GM18502 (cell line): ENCODE measurements at regions not wholly inside any gene's neighbourhood (a gene's known extent, or its start where the extent isn't known, plus 50 kb on each side); places are given as distances from the start of the nearest gene placed in this dataset.
"Not testable (repeated sequence)": the region's sequence is repeated elsewhere in the genome, so short reads cannot be mapped to it uniquely, and the experiment has no call there.

Experiments used
- ATAC-seq: cut with Tn5 transposase; IDR thresholded peaks from one replicate; pipeline ENCODE4 v1.9.1; 2021; ENCODE audit warnings: mild to moderate bottlenecking; ENCODE audit not compliant: unreplicated experiment, poor library complexity

DNA sequence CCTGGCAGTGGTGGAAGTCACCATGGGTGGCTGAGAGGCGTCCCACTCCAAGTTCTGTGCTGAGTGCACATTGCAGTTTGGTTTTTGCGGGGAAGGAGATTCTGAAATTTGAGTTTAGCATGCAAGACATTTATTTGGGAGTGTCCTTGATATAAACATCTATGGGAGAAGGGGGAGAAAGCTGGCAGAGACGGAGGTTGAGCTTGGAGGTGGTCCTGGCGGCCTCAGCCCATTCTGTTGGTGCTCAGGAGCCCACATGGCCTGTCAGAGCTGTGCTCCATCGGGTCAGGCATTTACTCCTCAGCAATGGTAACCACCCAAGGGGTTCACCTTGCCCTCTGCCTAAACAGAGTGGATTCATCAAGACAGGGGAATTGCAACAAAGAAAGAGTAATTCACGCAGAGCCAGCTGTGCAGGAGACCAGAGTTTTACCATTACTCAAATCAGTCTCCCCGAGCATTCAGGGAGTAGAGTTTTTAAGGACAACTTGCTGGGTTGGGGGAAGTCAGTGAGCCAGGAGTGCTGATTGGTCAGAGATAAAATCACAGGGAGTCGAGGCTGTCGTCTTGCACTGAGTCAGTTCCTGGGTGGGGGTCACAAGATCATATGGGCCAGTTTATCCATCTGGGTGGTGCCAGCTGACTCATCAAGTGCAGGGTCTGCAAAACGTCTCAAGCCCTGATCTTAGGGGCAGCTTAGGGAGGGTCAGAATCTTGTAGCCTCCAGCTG is 323.3 kb upstream of the TMEM132C start:
- ATAC-seq: no peak

DNA sequence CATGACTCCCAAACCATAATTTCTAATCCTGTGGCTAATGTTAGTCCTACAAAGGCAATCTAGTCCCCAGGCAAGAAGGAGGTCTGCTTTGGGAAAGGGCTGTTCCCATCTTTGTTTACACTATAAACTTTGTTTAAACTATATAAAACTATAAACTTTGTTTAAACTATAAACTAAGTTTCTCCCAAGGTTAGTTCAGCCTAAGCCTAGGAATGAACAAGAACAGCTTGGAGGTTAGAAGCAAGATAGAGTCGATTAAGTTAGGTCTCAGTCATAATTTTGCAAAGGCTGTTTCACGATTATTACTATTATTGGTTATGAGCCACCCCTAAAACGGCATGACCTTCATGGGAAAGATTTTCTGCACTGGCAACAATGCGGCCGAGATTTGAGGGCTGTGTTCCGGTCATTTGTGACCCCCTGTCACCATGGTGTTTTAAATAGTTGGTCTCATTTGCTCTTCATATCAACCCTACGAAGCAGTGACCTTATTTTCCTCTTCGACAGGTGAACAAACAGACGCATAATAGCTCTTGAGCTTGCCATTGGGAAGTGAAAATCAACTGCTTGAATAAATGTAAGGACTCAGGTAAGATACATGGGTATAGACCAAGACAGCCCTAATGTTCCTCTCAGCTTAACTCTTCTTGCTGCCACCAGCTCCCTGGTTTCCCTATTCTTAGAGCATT is 322.6 kb upstream of the TMEM132C start:
- ATAC-seq: no peak

- ATAC-seq: no peak
These were observed 309.8 kb upstream of the TMEM132C start for GRCh38 chr12:127957001-127957660.

GRCh38 chr12:127962303-127962702 is 304.7 kb upstream of the TMEM132C start:
- no peak for ATAC-seq

DNA sequence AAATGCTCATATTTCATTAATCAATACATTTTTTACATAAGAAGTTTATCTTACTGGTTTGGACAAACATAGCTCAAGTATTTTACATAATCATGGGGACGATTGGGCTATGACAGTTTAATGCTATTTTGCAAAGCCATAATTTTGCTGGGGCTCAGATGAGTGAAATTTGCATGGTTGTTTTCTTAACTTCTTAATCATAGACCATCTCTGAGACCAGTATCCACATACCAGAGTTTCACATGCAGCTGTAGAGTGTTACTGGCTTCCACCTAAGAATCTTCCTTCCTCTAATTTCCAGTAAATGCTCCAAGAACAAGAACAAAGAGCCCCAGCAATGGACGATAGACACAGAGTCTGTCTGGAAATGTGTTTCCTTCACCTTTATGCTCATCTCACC is 303.0 kb upstream of the TMEM132C start:
- no peak for ATAC-seq

GRCh38 chr12:127964717-127965116 is 302.3 kb upstream of the TMEM132C start:
- ATAC-seq: no peak

DNA sequence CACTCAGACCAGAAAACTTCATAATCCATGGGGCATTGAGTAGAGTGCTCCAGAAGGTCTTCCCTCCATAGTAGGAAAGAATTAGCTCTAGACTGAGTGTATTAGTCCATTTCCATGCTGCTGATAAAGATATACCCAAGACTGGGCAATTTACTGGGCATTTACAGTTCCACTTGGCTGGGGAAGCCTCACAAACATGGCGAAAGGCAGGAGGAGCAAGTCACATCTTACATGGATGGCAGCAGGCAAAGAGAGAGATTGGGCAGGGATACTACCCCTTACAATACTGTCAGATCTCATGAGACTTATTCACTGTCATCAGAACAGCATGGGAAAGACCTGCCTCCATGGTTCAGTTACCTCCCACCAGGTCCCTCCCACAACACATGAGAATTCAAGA is 300.6 kb upstream of the TMEM132C start:
- ATAC-seq: no peak

DNA sequence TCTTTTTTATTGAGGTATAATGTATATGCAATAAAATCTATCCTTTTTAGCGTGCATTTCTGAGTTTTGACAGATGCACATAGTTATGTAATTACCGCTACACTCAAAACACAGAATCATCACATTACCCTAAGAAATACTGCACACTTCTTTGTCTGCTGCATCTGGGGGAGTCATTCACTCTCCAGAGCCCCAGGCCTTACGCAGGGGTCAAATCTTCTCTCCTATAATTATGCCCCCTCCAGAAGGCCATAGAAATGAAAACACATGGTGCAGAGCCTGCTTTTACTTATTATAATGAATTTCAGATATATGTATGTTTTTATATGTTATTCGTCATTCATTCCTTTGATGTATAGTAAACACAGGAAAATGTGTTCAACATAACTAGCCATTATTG is 296.5 kb upstream of the TMEM132C start:
- no peak for ATAC-seq

DNA sequence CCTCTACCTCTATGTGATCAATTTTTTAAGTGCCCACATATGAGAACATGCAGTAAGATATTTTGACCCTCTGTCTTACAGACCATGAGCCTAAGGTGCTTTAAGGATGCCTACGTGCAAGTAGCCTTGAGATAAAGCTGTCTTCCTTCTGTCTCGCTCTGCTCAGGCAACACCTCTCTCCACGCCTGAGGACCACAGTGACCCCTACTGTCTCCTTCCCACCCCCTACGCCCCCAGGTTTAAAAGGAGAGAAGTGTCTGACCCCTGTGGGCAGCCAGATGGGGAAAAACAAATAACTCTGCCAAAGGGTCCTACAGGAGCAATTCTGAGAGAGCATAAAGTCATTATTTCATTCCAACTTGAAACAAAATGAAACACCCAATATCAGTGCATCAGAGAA is 286.4 kb upstream of the TMEM132C start:
- ATAC-seq: no peak

- no peak for ATAC-seq
These were observed 285.1 kb upstream of the TMEM132C start for GRCh38 chr12:127981875-127982274.

GRCh38 chr12:127983213-127983791 is 283.7 kb upstream of the TMEM132C start:
- ATAC-seq: not testable (repeated sequence)

DNA sequence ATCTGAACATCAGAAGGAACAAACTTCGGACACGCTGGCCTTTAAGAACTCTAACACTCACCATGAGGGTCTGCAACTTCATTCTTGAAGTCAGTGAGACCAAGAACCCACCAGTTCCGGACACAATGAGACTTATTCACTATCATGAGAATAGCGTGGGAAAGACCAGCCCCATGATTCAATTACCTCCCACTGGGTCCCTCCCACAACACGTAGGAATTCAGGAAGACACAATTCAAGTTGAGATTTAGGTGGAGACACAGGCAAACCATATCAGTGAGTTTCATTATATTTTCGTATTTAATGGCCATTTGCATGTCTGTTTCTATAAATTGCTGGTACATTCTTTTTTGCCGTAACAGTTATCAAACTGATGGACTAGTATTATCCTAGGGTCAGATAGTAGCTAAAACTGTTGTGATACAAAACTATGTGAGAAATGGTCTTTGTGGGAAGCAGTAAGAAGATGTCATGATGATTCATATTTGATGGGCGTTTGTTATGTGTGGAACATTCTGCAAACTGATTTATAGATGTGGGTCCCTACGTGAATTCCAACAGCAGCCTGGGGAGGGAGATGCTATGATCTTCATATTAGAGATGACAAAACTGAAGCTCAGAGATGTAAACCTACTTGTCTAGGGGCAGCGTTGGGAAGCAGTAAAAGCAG is 282.4 kb upstream of the TMEM132C start:
- no peak for ATAC-seq

DNA sequence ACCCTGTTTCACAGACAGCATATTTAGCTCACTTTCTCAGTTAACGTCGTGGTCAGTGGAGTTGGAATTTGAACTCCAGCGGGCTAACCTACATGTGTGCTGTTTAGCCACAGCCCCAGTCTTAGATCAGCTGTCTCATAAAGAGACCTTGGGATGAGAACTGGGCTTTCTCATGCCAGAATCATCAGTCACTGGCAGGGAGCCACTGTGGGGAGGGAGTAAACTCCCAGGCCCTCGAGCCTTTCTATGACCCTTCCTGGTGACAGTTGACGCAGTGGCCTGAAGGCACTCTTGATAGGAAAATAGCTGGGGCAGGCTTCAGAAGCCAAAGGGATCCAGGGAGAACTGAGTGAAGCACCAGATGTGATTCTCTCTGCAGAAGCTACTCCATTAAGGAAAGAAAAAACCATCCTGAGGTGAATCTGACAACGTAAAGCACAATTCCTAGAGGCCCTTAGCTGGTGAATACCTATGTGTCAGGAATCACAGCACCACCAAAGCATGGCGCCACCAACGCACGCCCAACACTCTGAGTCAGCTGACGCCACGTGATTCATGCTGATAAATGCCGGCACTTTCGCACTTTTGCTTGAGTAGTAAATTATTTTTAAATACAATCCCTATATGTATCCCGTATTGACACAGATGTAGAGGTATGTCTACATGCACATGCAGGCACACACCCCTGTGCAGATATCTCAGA is 279.6 kb upstream of the TMEM132C start:
- no peak for ATAC-seq

DNA sequence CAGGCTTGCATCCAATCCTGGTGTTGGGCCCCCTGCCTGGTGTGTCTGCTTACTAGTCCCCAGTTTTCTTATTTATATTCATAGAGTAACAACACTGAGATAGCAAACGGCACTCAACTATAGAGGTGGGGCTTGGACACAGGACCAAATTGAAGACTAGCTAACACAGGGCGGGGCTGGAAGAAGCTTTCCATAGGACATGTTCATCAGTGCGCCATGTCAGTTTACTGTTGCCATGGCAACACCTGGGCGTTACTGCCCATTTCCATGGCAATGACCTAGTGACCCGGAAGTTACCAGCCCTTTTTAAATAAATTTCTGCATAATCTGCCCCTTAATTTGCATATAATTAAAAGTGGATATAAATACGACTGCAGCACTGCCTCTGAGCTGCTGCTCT is 275.5 kb upstream of the TMEM132C start:
- no peak for ATAC-seq

GRCh38 chr12:127998988-127999387 is 268.0 kb upstream of the TMEM132C start:
- ATAC-seq: no peak

DNA sequence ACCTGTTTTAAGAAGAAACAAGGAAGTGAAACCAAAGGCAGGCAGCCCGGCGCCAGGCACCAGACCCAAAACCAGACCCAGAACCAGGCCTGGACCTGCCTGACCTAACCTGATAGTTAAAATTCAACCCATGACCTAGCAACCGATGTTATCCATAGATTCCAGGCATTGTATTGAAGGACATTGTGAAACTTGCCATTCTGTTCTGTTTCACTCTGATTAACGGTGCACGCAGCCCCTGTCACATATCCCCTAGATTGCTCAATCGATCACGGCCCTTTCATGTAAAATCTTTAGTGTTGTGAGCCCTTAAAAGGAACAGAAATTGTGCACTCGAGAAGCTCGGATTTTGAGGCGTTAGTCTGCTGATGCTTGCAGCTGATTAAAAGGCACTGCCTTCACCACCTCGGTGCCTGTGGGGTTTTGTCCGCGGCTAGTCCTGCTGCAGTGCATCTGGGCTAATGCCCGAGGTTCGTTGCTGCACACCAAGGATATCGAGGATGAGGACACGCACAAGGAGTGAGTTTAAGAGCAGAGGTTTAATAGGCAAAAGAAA is 262.5 kb upstream of the TMEM132C start:
- no peak for ATAC-seq

- no peak for ATAC-seq
These were observed 259.7 kb upstream of the TMEM132C start for GRCh38 chr12:128007250-128007649.

- ATAC-seq: no peak
These were observed 258.6 kb upstream of the TMEM132C start for GRCh38 chr12:128008341-128008740.

DNA sequence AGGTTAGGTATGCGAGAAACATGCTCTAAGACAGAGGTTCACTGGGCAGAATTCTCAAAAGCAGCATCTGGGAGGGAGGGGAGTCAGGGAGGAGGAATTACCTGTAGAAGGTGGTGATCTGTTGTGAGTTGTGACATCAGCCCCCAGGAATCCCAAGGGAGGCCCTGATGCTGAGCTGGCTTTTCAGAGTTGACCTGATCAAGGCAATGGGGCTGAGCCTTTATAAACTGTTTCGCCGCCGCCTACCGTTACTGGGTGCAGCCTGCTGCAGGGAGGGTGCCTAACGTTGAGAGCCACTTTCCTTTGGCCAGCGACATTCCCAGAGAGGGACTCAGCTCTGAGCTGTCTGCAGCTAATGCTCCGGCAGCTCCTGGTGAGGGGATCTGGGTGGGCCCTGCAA is 257.9 kb upstream of the TMEM132C start:
- ATAC-seq: no peak

GRCh38 chr12:128012110-128012509 is 254.9 kb upstream of the TMEM132C start:
- ATAC-seq: no peak
